ENCODE measurements at regions not wholly inside any gene's neighbourhood (a gene's known extent, or its start where the extent isn't known, plus 50 kb on each side); places are given as distances from the start of the nearest gene placed in this dataset.

DNA sequence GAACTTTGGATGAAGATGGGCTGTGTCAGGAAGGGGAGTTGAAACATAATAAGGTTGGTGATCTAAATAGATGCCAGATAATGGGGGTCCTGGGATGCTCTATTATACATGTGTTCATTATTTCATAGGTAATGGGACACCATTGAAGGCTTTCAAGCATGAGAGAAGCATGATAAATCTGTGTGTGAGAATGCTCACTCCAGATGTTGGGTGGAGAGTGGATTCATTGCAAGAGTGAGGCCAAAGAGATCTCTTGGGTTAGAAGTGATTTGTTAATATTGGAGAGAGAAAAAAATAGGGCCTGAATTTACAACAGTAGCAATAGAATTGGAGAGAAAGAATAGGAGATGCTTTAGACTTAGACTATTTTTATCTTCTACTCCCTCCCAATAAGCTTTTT is 321.3 kb downstream of the SAMD5 start (continued):
- TF ChIP-seq TCF7L2 (IDR thresholded peaks at IDR 0.05; ENCODE audit: borderline replicate concordance, extremely low read depth, insufficient read depth, insufficient read length) = no peak
- no peak for TF ChIP-seq CEBPB (IDR thresholded peaks at IDR 0.05; ENCODE audit: low read depth)

DNA sequence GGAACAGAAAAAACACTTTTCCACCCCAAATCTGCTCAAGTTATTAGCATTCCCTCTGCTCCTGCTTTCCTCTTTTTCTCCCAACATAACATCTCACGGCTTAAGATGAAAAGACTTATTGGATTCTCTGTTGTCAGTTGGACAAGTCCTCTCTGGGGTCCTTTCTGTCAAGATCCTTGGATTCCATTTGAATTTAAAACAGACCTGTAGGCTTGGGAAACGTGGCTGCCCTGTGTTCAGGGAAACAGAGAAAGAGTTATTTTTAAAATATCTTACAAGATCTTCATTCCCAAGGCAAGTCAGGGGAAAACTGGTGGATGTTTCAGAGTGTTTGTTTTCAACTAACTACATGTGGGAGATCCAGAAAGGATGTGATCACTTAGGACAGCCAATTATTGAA is 322.9 kb downstream of the SAMD5 start:
- Histone ChIP-seq H3K4me2 (ENCODE audit: low read length) (no peak overlapping the region), H4K20me1 (ENCODE audit: insufficient read depth) (no peaks in the 10 kb centered on the region), H3K36me3 (ENCODE audit: control insufficient read depth in 1 of 2, insufficient read depth in 2 of 2, low read length in 2 of 2) (no peaks in the 10 kb centered on the region), H3K9ac (ENCODE audit: low read length) (no peak overlapping the region), H3K79me2 (ENCODE audit: insufficient read depth, low read length) (no peaks in the 10 kb centered on the region), H3K27me3 (ENCODE audit: insufficient read depth, low read length) (no peaks in the 10 kb centered on the region), H3K27ac (ENCODE audit: low read depth, low read length) (no peak overlapping the region), H3K9me3 (ENCODE audit: control insufficient read depth in 1 of 2, insufficient read depth in 1 of 2, low read depth in 1 of 2, low read length in 2 of 2) (no peaks in the 10 kb centered on the region), H3K4me1 (ENCODE audit: control insufficient read depth in 1 of 2, insufficient read depth in 2 of 2, low read length in 2 of 2) (no peaks in the 10 kb centered on the region), H3K9me2 (ENCODE audit: insufficient read depth) (no peaks in the 10 kb centered on the region), H2AFZ (ENCODE audit: low read depth, low read length, poor library complexity, severe bottlenecking) (no peak overlapping the region), H3K4me3 (replicated peaks in 1 of 2; ENCODE audit: low read depth in 1 of 2, low read length in 2 of 2) (no peak overlapping the region)
- BruUV-seq (replicated peaks) = no TSS peak
- TF ChIP-seq, protein P1, sequence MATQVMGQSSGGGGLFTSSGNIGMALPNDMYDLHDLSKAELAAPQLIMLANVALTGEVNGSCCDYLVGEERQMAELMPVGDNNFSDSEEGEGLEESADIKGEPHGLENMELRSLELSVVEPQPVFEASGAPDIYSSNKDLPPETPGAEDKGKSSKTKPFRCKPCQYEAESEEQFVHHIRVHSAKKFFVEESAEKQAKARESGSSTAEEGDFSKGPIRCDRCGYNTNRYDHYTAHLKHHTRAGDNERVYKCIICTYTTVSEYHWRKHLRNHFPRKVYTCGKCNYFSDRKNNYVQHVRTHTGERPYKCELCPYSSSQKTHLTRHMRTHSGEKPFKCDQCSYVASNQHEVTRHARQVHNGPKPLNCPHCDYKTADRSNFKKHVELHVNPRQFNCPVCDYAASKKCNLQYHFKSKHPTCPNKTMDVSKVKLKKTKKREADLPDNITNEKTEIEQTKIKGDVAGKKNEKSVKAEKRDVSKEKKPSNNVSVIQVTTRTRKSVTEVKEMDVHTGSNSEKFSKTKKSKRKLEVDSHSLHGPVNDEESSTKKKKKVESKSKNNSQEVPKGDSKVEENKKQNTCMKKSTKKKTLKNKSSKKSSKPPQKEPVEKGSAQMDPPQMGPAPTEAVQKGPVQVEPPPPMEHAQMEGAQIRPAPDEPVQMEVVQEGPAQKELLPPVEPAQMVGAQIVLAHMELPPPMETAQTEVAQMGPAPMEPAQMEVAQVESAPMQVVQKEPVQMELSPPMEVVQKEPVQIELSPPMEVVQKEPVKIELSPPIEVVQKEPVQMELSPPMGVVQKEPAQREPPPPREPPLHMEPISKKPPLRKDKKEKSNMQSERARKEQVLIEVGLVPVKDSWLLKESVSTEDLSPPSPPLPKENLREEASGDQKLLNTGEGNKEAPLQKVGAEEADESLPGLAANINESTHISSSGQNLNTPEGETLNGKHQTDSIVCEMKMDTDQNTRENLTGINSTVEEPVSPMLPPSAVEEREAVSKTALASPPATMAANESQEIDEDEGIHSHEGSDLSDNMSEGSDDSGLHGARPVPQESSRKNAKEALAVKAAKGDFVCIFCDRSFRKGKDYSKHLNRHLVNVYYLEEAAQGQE (IDR thresholded peaks at IDR 0.05; ENCODE audit: low read depth) = no peak
- TF ChIP-seq SRF (IDR thresholded peaks at IDR 0.05; ENCODE audit: low read depth) (no peak), ZNF274 (IDR thresholded peaks at IDR 0.05; ENCODE audit: low read depth, low read length) (no peak), CBX3 (IDR thresholded peaks at IDR 0.05; ENCODE audit: low read depth) (no peak), SP1 (IDR thresholded peaks at IDR 0.05; ENCODE audit: low read depth) (no peak), EGR1 (IDR thresholded peaks at IDR 0.05; ENCODE audit: low read depth) (no peak), SIN3A (IDR thresholded peaks at IDR 0.05; ENCODE audit: low read depth) (no peak), EZH2 (IDR thresholded peaks at IDR 0.05) (no peak), POLR2A (IDR thresholded peaks at IDR 0.05; ENCODE audit: borderline replicate concordance, extremely low read depth, insufficient read depth, insufficient read length) (no peak), FOSL1 (IDR thresholded peaks at IDR 0.05; ENCODE audit: low read depth) (no peak), RAD21 (IDR thresholded peaks at IDR 0.05; ENCODE audit: low read depth) (no peak), TCF7L2 (IDR thresholded peaks at IDR 0.05; ENCODE audit: borderline replicate concordance, extremely low read depth, insufficient read depth, insufficient read length) (no peak), YY1 (IDR thresholded peaks at IDR 0.05; ENCODE audit: extremely low read depth, insufficient replicate concordance, low read depth, low read length) (no peak), CEBPB (IDR thresholded peaks at IDR 0.05; ENCODE audit: low read depth) (no peak)
- TF ChIP-seq, protein P2, sequence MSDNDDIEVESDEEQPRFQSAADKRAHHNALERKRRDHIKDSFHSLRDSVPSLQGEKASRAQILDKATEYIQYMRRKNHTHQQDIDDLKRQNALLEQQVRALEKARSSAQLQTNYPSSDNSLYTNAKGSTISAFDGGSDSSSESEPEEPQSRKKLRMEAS (IDR thresholded peaks at IDR 0.05) = no peak
- TF ChIP-seq, protein P3, sequence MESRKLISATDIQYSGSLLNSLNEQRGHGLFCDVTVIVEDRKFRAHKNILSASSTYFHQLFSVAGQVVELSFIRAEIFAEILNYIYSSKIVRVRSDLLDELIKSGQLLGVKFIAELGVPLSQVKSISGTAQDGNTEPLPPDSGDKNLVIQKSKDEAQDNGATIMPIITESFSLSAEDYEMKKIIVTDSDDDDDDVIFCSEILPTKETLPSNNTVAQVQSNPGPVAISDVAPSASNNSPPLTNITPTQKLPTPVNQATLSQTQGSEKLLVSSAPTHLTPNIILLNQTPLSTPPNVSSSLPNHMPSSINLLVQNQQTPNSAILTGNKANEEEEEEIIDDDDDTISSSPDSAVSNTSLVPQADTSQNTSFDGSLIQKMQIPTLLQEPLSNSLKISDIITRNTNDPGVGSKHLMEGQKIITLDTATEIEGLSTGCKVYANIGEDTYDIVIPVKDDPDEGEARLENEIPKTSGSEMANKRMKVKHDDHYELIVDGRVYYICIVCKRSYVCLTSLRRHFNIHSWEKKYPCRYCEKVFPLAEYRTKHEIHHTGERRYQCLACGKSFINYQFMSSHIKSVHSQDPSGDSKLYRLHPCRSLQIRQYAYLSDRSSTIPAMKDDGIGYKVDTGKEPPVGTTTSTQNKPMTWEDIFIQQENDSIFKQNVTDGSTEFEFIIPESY (IDR thresholded peaks at IDR 0.05; ENCODE audit: extremely low read depth, insufficient replicate concordance, low read length) = no peak
- TF ChIP-seq, protein P4, sequence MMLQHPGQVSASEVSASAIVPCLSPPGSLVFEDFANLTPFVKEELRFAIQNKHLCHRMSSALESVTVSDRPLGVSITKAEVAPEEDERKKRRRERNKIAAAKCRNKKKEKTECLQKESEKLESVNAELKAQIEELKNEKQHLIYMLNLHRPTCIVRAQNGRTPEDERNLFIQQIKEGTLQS (IDR thresholded peaks at IDR 0.05) = no peak
- RAD21 ChIA-PET (ENCODE audit: low non-redundant PET in 1 of 2, low total read pairs in 2 of 2, uncharacterized antibody in 2 of 2, unreplicated experiment in 2 of 2) = no interaction called here
- CTCF ChIA-PET = no interaction called here
- DNase-seq (ENCODE audit: low read depth, low spot score) (no peak), ATAC-seq (no peak)
- intact Hi-C loops (cut with micrococcal nuclease) = no loop called here
- POLR2A ChIA-PET = no interaction called here
